ENCODE measurements at regions not wholly inside any gene's neighbourhood (a gene's known extent, or its start where the extent isn't known, plus 50 kb on each side); places are given as distances from the start of the nearest gene placed in this dataset.
A peak's percentile ranks its signal among the peaks of the same experiment; 100 is the strongest.

DNA sequence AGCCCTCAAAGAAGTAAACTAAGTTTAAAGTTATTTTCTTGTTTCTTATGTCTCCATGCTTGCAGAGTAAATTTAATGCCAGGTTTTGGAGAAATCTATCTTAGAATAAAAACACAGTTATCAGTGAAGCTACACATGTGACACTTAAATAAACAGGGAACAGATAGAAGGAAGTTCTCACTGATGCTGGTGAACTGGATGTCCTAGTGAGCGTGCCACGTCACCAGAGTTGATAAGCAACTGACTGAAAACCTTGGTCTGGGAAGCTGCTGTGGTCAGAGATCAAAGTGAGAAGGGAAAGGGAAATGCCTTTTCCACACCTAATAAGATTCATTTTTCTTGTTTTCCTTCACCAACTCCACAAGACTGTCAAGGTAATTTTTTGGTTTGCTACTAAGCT, 74.8 kb upstream of the PCED1B start:
- DNase-seq (ENCODE audit: low spot score in 2 of 2) (no peak), ATAC-seq (ENCODE audit: low read depth) (no peak)
- Mint-ChIP-seq H3K4me1 (no peaks in the 10 kb centered on the region), H3K27me3 (peaks cover 10% of the 10 kb centered on the region), H3K4me3 (no peak overlapping the region), H3K36me3 (no peaks in the 10 kb centered on the region), H3K27ac (no peak overlapping the region), H3K9me3 (no peaks in the 10 kb centered on the region)

DNA sequence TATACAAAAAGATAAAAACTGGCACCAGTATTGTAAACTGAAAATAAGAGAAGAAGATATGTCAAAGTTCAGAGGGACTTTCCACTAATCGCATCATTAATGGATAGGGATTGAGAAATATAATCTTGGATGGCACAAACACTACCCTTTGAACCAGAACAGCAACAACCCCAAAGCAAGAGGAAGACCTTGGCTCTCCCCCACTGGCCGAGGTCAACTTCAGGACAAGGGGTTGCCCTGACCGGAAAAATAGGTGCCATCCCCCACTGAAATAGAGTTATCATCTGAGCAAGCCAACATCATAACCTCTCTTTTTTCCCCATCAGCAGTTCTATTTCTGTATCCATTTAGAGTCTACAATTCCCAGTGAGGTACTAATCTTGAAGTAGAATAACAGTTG, 72.4 kb upstream of the PCED1B start:
- Mint-ChIP-seq H3K36me3 (no peaks in the 10 kb centered on the region), H3K4me3 (no peak overlapping the region), H3K27me3 (peaks cover 8% of the 10 kb centered on the region), H3K27ac (no peak overlapping the region), H3K4me1 (no peaks in the 10 kb centered on the region), H3K9me3 (no peaks in the 10 kb centered on the region)
- ATAC-seq (ENCODE audit: low read depth) (no peak), DNase-seq (ENCODE audit: low spot score in 2 of 2) (no peak)

DNA sequence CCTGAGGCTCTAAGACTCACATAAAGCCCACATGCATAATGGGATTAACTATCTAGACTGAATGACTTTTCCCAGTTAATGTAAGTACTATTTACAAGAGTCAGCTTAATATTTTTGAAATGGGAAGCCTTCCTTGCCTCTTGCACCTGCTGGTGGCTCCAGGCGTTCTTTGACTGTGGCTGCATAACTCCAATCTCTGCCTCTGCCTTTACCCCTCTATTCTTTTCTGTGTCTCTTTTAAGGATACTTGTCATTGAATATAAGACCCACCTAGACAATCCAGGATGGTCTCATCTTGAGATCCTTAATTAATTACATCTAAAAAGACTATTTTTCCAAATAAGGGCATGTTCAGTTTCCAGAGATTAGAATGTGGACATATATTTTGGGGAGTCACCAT, 66.9 kb upstream of the PCED1B start:
- no peak overlapping the region for H3K4me3 Mint-ChIP-seq
- H3K27ac Mint-ChIP-seq = no peak overlapping the region
- H3K27me3 Mint-ChIP-seq = peaks cover 9% of the 10 kb centered on the region
- H3K9me3 Mint-ChIP-seq = no peaks in the 10 kb centered on the region
- DNase-seq (ENCODE audit: low spot score in 2 of 2) (no peak), ATAC-seq (ENCODE audit: low read depth) (no peak)
- peaks cover 3% of the 10 kb centered on the region for H3K4me1 Mint-ChIP-seq
- H3K36me3 Mint-ChIP-seq = no peaks in the 10 kb centered on the region

DNA sequence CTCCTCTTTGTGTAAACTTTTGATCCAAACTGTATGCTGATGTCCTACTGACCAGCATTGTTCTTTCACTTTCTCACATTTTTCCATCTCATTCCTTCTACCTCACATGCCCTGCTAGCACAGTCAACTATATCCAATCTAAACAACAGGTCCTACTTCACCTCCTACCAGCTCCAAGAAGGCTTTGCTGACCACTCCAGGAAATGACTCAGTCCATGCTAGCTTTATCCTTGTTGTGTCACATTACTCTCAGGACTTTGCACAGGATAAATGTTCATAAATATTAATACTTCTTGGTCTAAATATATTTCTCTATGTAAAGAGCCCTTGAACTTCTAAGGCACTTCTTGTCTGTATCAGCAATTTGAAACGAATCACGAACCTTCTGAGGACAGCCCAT, 64.9 kb upstream of the PCED1B start:
- H3K36me3 Mint-ChIP-seq = no peaks in the 10 kb centered on the region

DNA sequence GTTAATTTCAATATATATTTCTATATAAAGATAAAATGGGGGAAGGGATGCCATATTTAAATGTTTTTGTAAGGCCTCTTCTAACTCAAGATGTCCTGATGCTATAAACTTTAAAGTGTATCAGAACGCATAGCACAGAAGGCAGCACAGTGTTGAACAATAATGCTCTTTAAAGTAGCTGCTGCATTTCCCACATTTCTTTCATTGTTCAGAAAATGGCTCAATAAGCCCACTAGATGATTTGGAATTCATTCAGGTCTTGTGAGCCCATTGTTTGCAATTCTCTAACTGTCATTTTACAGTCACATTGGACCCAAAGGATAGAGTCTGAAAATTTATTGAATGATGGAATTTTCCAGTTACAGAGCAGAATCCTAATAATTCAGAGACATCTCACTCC, 64.0 kb upstream of the PCED1B start:
- Mint-ChIP-seq H3K4me1 (peaks cover 3% of the 10 kb centered on the region), H3K9me3 (no peaks in the 10 kb centered on the region), H3K36me3 (no peaks in the 10 kb centered on the region), H3K4me3 (no peak overlapping the region), H3K27ac (no peak overlapping the region), H3K27me3 (peaks cover 7% of the 10 kb centered on the region)
- ATAC-seq (ENCODE audit: low read depth) (no peak), DNase-seq (ENCODE audit: low spot score in 2 of 2) (no peak)

More for the DNA sequence above, 64.9 kb upstream of the PCED1B start:
- no peak overlapping the region for H3K4me3 Mint-ChIP-seq
- no peak for ATAC-seq (ENCODE audit: low read depth)
- DNase-seq (ENCODE audit: low spot score in 2 of 2) = no peak
- H3K9me3 Mint-ChIP-seq = no peaks in the 10 kb centered on the region
- H3K27me3 Mint-ChIP-seq = peaks cover 9% of the 10 kb centered on the region
- peaks cover 3% of the 10 kb centered on the region for H3K4me1 Mint-ChIP-seq
- H3K27ac Mint-ChIP-seq = no peak overlapping the region

DNA sequence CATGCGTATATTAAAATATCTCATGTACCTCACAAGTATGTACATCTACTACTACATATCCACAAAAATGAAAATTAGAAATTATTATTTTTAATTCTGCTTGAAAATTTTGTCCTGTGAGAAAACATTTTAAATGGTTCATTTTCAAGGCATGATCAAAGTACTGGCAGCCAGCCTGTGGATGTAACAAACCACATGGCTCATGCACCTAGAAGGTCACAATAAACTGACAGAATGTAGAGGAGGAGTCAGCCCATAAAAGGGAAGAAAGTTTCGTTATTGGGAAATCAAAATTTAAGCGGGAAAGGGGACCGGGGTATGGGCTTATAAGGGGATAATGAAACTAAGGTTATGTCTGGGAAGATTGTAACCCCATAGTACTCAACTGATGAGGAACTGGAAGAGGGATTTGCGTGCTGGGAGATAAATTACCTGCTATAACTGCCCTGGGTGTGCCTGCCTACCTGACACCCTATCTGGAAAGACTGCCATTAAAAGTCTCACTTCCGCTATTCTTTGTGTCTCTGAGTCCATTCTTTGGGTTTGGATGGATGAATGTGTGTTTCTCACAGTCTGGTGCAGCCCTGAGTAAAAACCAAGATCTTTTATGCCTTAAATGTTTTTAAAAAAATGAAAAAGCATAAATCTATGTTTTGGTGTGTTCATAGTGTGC, 62.2 kb upstream of the PCED1B start:
- no peak for ATAC-seq (ENCODE audit: low read depth)
- Mint-ChIP-seq H3K4me3 (no peak overlapping the region), H3K4me1 (peaks cover 6% of the 10 kb centered on the region), H3K36me3 (no peaks in the 10 kb centered on the region), H3K27me3 (peaks cover 7% of the 10 kb centered on the region), H3K9me3 (no peaks in the 10 kb centered on the region), H3K27ac (no peak overlapping the region)
- DNase-seq (ENCODE audit: low spot score in 2 of 2) = no peak

DNA sequence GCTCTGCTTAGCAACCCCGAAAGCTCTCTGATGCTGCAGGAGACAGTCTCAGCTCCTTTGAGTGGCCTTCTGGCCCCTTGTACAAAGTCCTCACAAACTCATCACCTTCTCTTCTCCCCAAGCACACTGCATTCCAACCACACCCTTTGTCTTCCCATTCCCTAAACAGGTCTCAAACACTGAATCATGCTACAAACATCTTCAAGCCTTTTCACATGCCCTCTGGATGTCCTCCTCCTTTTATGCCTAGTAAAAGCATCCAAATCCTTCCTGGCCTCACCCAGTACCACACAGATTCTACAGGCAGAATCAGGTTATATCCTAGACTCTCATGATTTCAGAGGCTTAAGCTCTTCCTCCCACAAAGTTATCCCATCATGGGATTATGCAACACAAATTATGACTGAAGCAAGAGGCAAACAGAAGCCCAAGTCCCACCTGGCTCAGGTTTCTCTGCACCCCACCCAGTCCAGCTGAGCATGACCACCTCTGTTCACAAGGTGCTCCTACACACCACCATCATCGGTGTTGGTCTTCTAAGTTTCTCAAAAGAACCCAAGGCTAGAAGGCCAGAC, 61.4 kb upstream of the PCED1B start:
- Mint-ChIP-seq H3K36me3 (no peaks in the 10 kb centered on the region), H3K4me1 (peaks cover 6% of the 10 kb centered on the region), H3K4me3 (no peak overlapping the region), H3K27me3 (peaks cover 7% of the 10 kb centered on the region), H3K27ac (no peak overlapping the region), H3K9me3 (no peaks in the 10 kb centered on the region)
- DNase-seq (ENCODE audit: low spot score in 2 of 2) = no peak
- ATAC-seq (ENCODE audit: low read depth) = no peak

DNA sequence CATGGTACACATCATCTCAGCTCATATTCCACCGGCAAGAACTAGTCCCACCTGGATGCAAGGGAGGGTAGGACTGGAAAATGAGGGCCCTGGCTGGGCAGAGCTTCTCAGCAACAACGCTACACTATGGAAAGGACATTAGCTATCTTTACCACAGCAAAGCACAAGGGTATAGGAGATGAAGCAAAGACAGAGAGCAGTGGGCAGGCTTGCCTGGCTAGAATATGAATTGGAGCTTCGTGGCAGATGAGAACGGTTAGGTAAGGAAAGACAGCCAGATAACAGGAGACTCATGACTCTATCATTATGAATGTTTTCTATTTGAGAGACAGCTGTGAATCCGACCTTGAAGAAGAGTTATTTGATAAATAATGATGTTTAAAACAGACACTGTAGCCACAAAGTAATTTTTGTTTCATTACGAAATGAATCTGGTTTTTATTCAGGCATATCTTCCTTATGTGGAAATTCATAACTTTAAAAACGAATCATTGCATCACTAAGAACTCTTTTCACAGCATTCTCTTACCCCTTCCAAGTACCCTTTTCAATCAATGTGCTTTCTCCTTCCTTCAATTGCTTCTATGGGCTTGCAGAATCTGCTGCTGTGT, 59.1 kb upstream of the PCED1B start:
- Mint-ChIP-seq H3K27me3 (peaks cover 5% of the 10 kb centered on the region), H3K4me3 (no peak overlapping the region), H3K9me3 (no peaks in the 10 kb centered on the region), H3K36me3 (no peaks in the 10 kb centered on the region), H3K27ac (no peak overlapping the region), H3K4me1 (peaks cover 6% of the 10 kb centered on the region)
- DNase-seq (ENCODE audit: low spot score in 2 of 2) (no peak), ATAC-seq (ENCODE audit: low read depth) (no peak)

DNA sequence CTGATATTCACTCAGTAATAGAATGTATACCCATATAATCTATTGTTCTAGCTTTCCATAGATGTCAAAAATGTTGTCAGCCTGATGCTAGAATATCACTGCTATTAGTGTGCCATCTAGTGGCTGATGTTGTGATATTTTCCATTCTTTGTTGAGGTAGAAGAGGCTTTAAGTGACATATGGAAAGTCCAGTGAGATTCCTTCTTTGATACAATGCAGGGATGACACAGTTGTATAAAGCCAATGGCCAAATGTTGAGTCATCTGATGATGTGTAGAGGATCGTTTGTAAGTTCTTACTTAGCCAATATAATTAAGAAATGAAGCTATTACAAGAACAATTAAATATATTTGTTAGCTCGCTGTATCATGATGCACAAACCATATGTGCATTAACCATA, 58.1 kb upstream of the PCED1B start:
- Mint-ChIP-seq H3K27ac (no peak overlapping the region), H3K4me3 (no peak overlapping the region), H3K4me1 (peaks cover 6% of the 10 kb centered on the region), H3K27me3 (peaks cover 8% of the 10 kb centered on the region), H3K36me3 (no peaks in the 10 kb centered on the region), H3K9me3 (no peaks in the 10 kb centered on the region)
- ATAC-seq (ENCODE audit: low read depth) = peak; percentile 57
- peak; percentile 18 to 47 for DNase-seq (ENCODE audit: low spot score in 2 of 2)

DNA sequence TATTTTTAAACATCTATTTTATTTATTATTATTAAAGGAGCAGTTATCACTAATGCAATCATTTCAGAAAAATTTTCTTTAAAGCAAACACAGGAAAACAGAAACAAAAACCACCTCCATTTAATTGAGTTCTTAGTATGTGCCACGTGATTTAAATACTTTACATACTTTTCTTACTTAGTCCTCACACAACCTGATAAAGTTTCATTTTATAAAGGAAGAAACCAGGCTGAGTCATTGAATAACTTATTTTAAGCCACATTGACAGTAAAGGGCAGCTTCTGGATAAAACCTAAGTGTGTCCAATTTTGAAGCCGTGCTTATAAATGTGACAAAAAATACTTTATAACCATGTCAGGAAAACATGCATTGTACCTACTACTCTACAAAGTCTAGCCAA, 57.1 kb upstream of the PCED1B start:
- no peak overlapping the region for H3K4me3 Mint-ChIP-seq
- peaks cover 3% of the 10 kb centered on the region for H3K4me1 Mint-ChIP-seq
- peaks cover 9% of the 10 kb centered on the region for H3K27me3 Mint-ChIP-seq
- H3K36me3 Mint-ChIP-seq = no peaks in the 10 kb centered on the region
- H3K27ac Mint-ChIP-seq = no peak overlapping the region
- DNase-seq (ENCODE audit: low spot score in 2 of 2) (no peak), ATAC-seq (ENCODE audit: low read depth) (no peak)
- H3K9me3 Mint-ChIP-seq = no peaks in the 10 kb centered on the region

DNA sequence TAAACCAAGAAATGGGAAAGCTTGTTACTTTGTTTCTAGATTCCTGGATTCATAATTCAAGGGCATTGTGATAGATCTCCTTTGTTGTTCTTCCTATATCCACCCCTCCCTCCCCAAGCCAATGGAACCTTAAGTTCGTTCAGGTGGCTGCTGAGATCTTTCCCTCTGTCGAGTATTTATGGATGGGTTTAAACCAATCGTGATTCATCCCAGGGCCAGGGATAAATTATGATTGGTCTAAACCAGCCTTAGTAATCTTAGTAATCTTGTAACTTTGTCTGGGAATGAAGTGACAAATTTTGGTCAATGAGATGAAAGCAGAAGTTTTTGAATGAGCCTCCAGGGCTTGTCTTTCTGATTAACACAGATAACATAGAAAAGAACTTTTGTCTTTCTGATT, 56.1 kb upstream of the PCED1B start:
- H3K27me3 Mint-ChIP-seq = peaks cover 5% of the 10 kb centered on the region
- ATAC-seq (ENCODE audit: low read depth) (no peak), DNase-seq (ENCODE audit: low spot score in 2 of 2) (no peak)
- H3K9me3 Mint-ChIP-seq = no peaks in the 10 kb centered on the region
- H3K4me1 Mint-ChIP-seq = peaks cover 3% of the 10 kb centered on the region
- H3K4me3 Mint-ChIP-seq = no peak overlapping the region
- no peak overlapping the region for H3K27ac Mint-ChIP-seq
- H3K36me3 Mint-ChIP-seq = no peaks in the 10 kb centered on the region

DNA sequence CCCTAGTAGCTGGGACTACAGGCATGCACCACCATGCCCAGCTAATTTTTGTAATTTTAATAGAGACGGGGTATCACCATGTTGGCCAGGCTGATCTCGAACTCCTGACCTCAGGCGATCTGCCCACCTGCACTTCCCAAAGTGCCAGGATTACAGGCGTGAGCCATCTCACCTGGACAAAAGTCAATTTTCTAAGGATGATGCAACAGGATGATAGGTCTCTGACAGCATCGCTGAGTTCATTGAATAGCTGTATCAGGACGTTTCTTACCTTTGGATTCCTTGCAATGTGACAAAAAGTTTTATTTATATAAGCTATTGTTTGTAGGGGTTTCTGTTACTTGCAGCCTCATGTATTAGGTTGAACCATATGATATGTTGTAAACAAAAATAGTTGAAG, 55.5 kb upstream of the PCED1B start:
- peaks cover 3% of the 10 kb centered on the region for H3K4me1 Mint-ChIP-seq
- H3K36me3 Mint-ChIP-seq = no peaks in the 10 kb centered on the region
- peaks cover 5% of the 10 kb centered on the region for H3K27me3 Mint-ChIP-seq
- no peaks in the 10 kb centered on the region for H3K9me3 Mint-ChIP-seq
- no peak overlapping the region for H3K4me3 Mint-ChIP-seq
- no peak overlapping the region for H3K27ac Mint-ChIP-seq
- no peak for DNase-seq (ENCODE audit: low spot score in 2 of 2)
- no peak for ATAC-seq (ENCODE audit: low read depth)

DNA sequence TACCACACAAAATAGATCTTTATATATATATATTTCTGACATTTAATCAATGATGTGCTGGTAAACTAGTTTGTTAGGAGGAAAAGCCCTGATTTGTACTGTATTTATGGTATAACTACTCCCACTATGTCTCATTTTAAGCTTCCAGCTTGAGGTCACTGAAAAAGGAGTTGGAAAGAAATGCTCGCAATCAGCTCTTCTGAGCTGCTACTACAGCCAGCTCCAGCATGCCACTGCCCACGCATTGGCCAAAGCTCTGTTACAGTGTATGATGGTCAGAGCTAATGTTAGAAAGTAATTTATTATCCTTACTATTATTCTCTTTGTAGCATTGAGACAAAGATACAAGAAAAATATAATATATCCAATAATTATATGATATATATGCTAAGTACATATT, 55.0 kb upstream of the PCED1B start:
- Mint-ChIP-seq H3K9me3 (no peaks in the 10 kb centered on the region), H3K4me1 (peaks cover 3% of the 10 kb centered on the region), H3K27me3 (peaks cover 5% of the 10 kb centered on the region), H3K27ac (no peak overlapping the region), H3K36me3 (no peaks in the 10 kb centered on the region), H3K4me3 (no peak overlapping the region)
- no peak for DNase-seq (ENCODE audit: low spot score in 2 of 2)
- ATAC-seq (ENCODE audit: low read depth) = no peak

DNA sequence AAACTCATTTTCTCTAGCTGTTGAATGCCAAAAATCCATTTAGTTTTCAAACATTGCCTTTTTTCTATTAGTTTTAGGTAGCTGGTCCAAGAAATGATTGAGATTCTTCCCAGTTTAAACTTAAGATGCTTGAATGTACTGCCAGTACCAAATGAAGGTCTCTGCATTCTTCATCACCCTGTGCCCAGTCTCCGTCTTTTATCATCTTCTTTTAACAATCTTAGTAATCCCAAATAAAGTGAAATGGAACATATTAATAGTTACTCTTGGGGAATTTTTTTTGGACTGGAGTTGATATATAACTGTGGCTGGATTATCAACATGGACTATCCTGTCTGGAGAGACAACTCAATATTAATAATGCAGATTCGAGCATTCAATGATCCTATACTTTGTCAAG, 54.1 kb upstream of the PCED1B start:
- Mint-ChIP-seq H3K9me3 (no peaks in the 10 kb centered on the region), H3K4me1 (peaks cover 3% of the 10 kb centered on the region), H3K27ac (no peak overlapping the region), H3K27me3 (peaks cover 5% of the 10 kb centered on the region), H3K36me3 (no peaks in the 10 kb centered on the region), H3K4me3 (no peak overlapping the region)
- ATAC-seq (ENCODE audit: low read depth) (no peak), DNase-seq (ENCODE audit: low spot score in 2 of 2) (no peak)

DNA sequence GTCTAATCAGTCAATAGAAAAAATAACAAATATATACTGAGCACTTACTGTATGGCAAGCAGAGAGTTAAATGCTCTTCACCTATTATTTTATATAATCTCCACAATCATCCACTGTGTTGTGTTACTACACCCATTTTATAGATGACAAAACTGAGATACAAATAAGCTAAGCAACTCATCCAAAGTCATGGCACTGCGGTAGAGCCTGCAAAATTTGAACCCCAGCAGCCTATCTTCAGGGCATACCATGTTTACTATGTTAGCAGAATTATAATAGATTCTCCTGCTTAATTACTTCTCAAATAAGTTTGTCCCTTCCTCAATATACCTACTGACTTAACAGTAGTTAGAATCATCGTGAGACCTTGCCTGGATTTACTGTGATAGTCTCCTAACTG, 53.6 kb upstream of the PCED1B start:
- Mint-ChIP-seq H3K9me3 (no peaks in the 10 kb centered on the region), H3K27ac (no peak overlapping the region), H3K36me3 (no peaks in the 10 kb centered on the region), H3K27me3 (peaks cover 5% of the 10 kb centered on the region), H3K4me1 (no peaks in the 10 kb centered on the region), H3K4me3 (no peak overlapping the region)
- DNase-seq (ENCODE audit: low spot score in 2 of 2) (no peak), ATAC-seq (ENCODE audit: low read depth) (no peak)
